ENCODE measurements at regions not wholly inside any gene's neighbourhood (a gene's known extent, or its start where the extent isn't known, plus 50 kb on each side); places are given as distances from the start of the nearest gene placed in this dataset.

DNA sequence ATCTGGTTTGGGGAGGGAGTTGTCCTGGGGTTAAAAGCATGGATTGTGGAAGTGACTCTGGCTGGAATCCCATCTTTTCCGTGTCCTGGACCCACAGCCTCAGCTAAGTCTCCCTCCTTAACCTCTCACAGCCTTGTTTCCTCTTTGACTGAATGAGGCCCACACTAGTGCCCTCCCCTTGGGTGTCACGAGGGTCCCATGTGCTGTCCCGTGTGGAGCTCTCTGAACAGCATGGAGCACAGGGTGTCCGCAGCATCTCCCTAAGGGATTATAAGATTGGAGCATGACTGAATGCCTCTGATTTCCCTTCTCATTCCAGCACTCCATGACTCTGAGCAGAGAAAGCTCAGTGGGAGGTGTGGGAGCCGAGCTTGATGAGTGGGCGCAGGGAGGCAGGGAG, 182.5 kb downstream of the TEX29 start:
- Histone ChIP-seq H3K79me2 (ENCODE audit: insufficient read depth, low read depth, low read length) (no peaks in the 10 kb centered on the region), H3K9me3 (ENCODE audit: low read length) (no peaks in the 10 kb centered on the region), H3K4me2 (ENCODE audit: low read length) (no peak overlapping the region), H3K4me3 (ENCODE audit: low read depth, low read length, poor library complexity, severe bottlenecking) (no peak overlapping the region), H3K36me3 (ENCODE audit: insufficient read depth, low read length) (no peaks in the 10 kb centered on the region), H3K9me2 (ENCODE audit: insufficient read depth, low read length) (no peaks in the 10 kb centered on the region), H2AFZ (ENCODE audit: low read length) (no peak overlapping the region), H3K4me1 (ENCODE audit: insufficient read depth, low read length, poor library complexity, severe bottlenecking) (no peaks in the 10 kb centered on the region), H4K20me1 (ENCODE audit: insufficient read depth, low read length) (no peaks in the 10 kb centered on the region), H3K27ac (ENCODE audit: low read depth, low read length, poor library complexity, severe bottlenecking) (no peak overlapping the region)
- ChIA-PET POLR2A (no interaction called here), CTCF (ENCODE audit: unreplicated experiment) (no interaction called here)
- DNase-seq (ENCODE audit: low spot score), result no peak
- intact Hi-C loops (cut with micrococcal nuclease; ENCODE audit: unreplicated experiment), result no loop called here
- no peak for TF ChIP-seq EZH2phosphoT487 (IDR thresholded peaks at IDR 0.05; ENCODE audit: borderline replicate concordance, low read depth, low read length)
- TF ChIP-seq, protein P1, sequence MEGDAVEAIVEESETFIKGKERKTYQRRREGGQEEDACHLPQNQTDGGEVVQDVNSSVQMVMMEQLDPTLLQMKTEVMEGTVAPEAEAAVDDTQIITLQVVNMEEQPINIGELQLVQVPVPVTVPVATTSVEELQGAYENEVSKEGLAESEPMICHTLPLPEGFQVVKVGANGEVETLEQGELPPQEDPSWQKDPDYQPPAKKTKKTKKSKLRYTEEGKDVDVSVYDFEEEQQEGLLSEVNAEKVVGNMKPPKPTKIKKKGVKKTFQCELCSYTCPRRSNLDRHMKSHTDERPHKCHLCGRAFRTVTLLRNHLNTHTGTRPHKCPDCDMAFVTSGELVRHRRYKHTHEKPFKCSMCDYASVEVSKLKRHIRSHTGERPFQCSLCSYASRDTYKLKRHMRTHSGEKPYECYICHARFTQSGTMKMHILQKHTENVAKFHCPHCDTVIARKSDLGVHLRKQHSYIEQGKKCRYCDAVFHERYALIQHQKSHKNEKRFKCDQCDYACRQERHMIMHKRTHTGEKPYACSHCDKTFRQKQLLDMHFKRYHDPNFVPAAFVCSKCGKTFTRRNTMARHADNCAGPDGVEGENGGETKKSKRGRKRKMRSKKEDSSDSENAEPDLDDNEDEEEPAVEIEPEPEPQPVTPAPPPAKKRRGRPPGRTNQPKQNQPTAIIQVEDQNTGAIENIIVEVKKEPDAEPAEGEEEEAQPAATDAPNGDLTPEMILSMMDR (conservative IDR thresholded peaks at IDR 0.05; ENCODE audit: low read length), result no peak
- no TSS peak for BruUV-seq (replicated peaks)

DNA sequence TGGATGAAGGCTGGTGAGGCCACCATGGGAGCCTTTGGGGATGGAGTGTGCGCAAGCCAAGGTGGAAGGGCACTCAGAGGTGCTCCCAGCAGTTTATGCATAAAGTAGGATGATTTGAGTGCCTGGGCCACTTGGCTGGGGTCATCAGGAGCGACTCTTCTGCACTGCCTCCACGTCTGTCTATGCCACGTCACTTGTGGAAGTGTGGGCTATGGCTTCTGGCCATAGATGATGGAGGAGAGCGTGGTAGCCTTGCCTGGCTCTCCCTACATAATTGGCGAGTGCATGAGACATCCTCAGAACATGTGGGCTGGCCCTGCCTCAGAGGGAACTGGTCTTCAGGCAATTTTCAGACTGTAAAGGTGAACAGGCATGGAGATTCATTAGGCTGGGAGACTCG, 182.9 kb downstream of the TEX29 start:
- Histone ChIP-seq H3K4me3 (ENCODE audit: low read depth, low read length, poor library complexity, severe bottlenecking) (no peak overlapping the region), H2AFZ (ENCODE audit: low read length) (no peak overlapping the region), H3K27ac (ENCODE audit: low read depth, low read length, poor library complexity, severe bottlenecking) (no peak overlapping the region), H4K20me1 (ENCODE audit: insufficient read depth, low read length) (no peaks in the 10 kb centered on the region), H3K4me1 (ENCODE audit: insufficient read depth, low read length, poor library complexity, severe bottlenecking) (no peaks in the 10 kb centered on the region), H3K4me2 (ENCODE audit: low read length) (no peak overlapping the region), H3K9me2 (ENCODE audit: insufficient read depth, low read length) (no peaks in the 10 kb centered on the region), H3K9me3 (ENCODE audit: low read length) (no peaks in the 10 kb centered on the region), H3K36me3 (ENCODE audit: insufficient read depth, low read length) (no peaks in the 10 kb centered on the region), H3K79me2 (ENCODE audit: insufficient read depth, low read depth, low read length) (no peaks in the 10 kb centered on the region)
- CTCF ChIA-PET (ENCODE audit: unreplicated experiment), result no interaction called here
- POLR2A ChIA-PET, result no interaction called here
- DNase-seq (ENCODE audit: low spot score), result no peak
- no TSS peak for BruUV-seq (replicated peaks)
- intact Hi-C loops (cut with micrococcal nuclease; ENCODE audit: unreplicated experiment), result no loop called here
- no peak for TF ChIP-seq EZH2phosphoT487 (IDR thresholded peaks at IDR 0.05; ENCODE audit: borderline replicate concordance, low read depth, low read length)
- TF ChIP-seq, protein P1 (conservative IDR thresholded peaks at IDR 0.05; ENCODE audit: low read length), result no peak

DNA sequence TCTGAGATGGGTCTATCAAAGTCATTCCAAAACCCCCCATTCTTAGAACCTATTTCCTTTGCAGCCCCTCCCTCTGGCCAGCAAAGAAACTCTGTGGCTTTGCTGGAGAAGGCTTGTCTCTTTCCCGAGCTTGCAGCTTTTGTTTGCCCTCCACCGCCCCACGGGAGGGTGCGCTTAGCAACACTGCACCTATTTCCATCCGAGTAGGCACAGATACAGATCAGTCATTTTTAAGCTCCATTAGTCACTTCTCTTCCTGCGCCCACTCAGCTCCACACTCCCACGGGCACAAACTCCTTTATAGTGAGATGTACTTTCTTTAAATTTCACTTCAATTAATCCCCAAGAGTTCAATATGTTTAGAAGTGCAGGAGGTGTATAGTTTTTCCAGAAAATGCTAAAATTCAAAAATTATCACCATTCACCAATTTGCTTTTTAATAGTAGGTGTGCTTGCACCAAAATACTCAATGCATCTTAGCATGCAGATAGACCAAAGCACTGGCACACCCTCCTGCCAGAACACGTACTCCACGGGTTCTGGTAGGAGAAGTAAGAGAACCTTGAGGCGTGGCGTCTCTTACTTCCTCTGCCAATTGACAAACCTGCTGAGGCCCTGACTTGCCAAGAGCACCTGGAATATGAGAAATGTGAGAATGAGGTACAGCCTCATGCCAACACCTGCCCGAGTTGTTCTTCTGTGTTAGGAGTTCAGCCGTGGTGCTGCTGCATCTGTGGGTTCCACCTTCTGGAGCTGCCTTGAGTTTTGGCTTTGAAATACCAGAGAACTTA, 183.7 kb downstream of the TEX29 start:
- CTCF ChIA-PET (ENCODE audit: unreplicated experiment), result no interaction called here

More for the DNA sequence above, 183.7 kb downstream of the TEX29 start:
- Histone ChIP-seq H4K20me1 (ENCODE audit: insufficient read depth, low read length) (no peaks in the 10 kb centered on the region), H3K4me1 (ENCODE audit: insufficient read depth, low read length, poor library complexity, severe bottlenecking) (no peaks in the 10 kb centered on the region), H3K79me2 (ENCODE audit: insufficient read depth, low read depth, low read length) (no peaks in the 10 kb centered on the region), H3K36me3 (ENCODE audit: insufficient read depth, low read length) (no peaks in the 10 kb centered on the region), H3K9me3 (ENCODE audit: low read length) (no peaks in the 10 kb centered on the region), H3K4me3 (ENCODE audit: low read depth, low read length, poor library complexity, severe bottlenecking) (no peak overlapping the region), H3K9me2 (ENCODE audit: insufficient read depth, low read length) (no peaks in the 10 kb centered on the region), H3K27ac (ENCODE audit: low read depth, low read length, poor library complexity, severe bottlenecking) (no peak overlapping the region), H2AFZ (ENCODE audit: low read length) (no peak overlapping the region), H3K4me2 (ENCODE audit: low read length) (no peak overlapping the region)
- TF ChIP-seq, protein P1 (conservative IDR thresholded peaks at IDR 0.05; ENCODE audit: low read length), result no peak
- no peak for TF ChIP-seq EZH2phosphoT487 (IDR thresholded peaks at IDR 0.05; ENCODE audit: borderline replicate concordance, low read depth, low read length)
- DNase-seq (ENCODE audit: low spot score), result no peak
- BruUV-seq (replicated peaks), result no TSS peak
- POLR2A ChIA-PET, result no interaction called here
- intact Hi-C loops (cut with micrococcal nuclease; ENCODE audit: unreplicated experiment), result no loop called here
